Lower leg skin (tissue), 3 donors: ENCODE measurements at regions not wholly inside any gene's neighbourhood (a gene's known extent, or its start where the extent isn't known, plus 50 kb on each side); places are given as distances from the start of the nearest gene placed in this dataset.

Source experiments
- CTCF ChIP-seq, 3 donors: fragments of 450-650 bp; IDR thresholded peaks; one replicate each; pipeline ENCODE4 v1.5.1; 2016; ENCODE audit warnings: antibody characterized with exemption in 3 of 3, mild to moderate bottlenecking in 3 of 3, moderate library complexity in 2 of 3
- POLR2A ChIP-seq, 2 donors: fragments of 450-650 bp; IDR thresholded peaks; one replicate each; pipeline ENCODE4 v1.6.1; 2016 to 2017; ENCODE audit warnings: antibody characterized with exemption in 2 of 2, mild to moderate bottlenecking in 1 of 2, moderate library complexity in 1 of 2

DNA sequence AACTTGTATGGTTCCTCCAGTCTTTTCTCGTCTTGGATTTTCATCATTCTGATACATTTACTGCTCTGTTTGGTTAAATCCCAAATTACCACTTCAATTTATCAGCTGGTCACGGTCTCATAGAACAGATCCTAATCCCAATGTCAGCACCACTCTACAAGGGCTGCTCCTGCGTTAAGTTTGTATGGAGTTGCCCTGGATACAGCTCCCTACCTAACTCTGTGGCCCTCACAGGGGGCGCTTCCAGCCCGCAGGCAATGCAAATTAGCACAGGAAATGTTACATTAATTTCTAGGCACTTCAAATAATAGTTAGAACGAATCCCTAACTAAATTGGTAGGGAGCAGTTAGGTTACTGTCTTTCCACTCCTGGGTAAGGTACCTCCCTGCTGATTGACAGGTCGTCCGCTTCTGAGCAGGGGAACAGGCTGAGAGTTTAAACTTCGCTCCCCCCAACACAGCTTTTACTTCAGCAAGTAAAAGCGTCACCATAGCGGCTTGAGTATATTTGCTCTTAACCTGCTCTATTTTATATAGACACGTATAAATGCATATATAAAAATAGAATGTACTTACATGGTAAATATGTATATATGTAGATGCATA lies 238.5 kb upstream of the FANCL start:
- TF ChIP-seq POLR2A (IDR thresholded peaks at IDR 0.05) (no peak), CTCF (IDR thresholded peaks at IDR 0.05) (no peak)
